ENCODE measurements at regions not wholly inside any gene's neighbourhood (a gene's known extent, or its start where the extent isn't known, plus 50 kb on each side); places are given as distances from the start of the nearest gene placed in this dataset.

DNA sequence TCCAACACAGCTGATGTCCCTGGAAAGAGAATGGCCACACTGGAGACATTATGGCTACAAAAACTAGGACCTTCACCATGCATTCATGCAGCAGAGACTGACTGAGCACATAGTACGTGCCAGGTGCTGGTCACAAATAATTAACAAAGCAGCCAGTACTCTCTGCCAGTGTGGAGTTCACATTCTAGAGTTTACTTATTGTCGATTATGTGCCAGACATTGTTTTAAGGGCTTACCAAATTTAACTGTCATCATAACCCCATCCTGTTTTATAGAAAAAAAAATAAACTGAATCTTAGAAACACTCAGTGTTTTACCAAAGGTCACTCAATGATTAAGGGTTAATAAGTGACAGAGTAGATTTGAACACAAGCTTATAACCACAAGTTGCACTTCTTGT is 143.3 kb downstream of the RRAGC start:
- no peak for DNase-seq

DNA sequence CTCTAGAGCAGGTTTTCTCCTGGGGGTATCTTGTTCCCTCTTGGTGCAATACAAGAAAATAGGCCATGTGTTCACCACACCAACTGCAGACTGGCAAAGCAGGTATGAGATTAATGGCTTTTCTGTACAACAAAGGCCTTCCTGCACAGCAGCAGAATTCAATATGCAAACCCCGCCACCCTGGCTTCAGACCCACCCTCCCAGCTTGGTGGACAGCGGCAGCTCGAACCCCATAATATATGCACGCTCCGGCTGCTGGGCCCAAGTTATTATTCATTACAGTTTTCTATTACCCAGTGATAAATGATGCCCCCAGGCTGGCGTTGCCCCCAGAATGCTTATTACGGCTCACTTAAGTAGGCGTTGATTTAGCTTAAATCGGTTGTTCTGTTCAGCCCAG is 144.2 kb downstream of the RRAGC start:
- DNase-seq = no peak

DNA sequence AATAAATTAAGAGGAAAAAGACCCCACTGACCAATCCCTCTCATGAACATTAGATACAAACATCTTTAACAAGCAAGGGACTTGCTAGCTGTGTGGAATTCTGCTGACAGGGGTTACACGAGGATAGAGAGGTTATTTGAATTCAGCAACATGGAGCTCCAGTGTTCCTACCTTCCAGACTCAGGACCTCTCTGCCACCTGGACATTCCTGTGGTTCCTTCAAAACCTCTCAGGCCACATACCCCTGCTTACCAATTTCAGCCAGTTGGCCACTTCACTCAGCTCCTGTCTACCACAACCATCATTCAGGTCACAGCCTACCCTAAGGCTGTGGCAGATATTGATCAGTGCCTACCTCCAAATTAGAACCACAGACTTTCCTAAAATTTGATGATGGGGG is 147.5 kb downstream of the RRAGC start:
- no peak for DNase-seq

DNA sequence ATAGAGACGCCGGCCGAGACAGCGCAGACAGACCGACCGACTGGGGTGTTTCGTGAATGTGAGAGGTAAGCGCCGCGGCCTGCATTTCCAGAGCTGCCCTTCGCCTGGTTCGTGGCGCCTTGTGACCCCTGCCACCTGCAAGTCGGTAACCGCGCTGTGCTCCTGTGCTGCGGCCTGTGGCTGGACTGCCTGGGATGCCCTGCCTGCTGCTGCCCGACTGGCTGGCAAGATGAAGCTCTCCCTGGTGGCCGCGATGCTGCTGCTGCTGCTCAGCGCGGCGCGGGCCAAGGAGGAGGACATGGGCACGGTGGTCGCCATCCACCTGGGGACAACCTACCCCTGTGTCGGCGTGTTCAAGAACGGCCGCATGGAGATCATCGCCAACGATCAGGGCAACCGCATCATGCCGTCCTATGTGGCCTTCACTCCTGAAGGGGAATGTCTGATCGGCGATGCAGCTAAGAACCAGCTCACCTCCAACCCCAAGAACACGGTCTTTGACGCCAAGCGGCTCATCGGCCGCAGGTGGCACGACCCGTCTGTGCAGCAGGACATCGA is 150.8 kb downstream of the RRAGC start:
- no peak for DNase-seq

DNA sequence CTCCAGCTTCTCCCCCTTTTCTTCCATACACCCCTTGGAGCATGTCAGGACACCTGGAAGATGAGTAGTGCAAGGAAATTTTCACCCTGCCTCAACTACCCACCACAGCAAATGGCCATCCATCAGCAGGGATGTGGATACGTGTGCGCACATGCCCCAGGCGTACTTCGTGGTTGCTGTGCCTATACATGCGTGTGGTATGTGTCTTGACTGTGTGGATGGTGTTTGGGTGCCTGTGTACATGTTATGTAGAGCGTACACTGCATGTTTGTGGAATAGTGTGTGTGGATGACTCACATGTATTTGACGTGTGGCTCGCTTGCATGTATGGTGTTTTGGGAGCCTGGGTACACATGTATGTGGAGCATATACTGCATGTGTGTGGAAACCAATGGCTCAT is 158.5 kb downstream of the RRAGC start:
- no peak for DNase-seq

DNA sequence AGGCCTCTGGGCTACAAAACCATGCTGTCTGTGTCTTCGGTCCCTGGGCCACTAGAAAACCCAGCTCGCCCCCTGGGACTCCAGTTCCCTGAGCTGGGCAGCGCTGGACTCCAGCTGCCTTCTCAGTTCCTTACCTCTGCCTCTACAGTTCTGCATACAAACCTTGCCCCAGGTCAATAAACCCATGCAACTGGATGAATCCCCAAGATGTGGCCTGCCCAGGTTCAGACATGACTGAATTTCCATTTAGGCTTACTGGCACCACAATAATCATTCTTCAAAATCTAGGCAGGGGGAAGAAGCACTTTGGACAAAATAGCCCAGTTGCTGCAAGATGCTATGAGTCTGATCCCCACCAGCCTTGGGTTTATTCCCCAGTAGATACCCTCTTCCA is 159.5 kb downstream of the RRAGC start:
- DNase-seq = no peak

DNA sequence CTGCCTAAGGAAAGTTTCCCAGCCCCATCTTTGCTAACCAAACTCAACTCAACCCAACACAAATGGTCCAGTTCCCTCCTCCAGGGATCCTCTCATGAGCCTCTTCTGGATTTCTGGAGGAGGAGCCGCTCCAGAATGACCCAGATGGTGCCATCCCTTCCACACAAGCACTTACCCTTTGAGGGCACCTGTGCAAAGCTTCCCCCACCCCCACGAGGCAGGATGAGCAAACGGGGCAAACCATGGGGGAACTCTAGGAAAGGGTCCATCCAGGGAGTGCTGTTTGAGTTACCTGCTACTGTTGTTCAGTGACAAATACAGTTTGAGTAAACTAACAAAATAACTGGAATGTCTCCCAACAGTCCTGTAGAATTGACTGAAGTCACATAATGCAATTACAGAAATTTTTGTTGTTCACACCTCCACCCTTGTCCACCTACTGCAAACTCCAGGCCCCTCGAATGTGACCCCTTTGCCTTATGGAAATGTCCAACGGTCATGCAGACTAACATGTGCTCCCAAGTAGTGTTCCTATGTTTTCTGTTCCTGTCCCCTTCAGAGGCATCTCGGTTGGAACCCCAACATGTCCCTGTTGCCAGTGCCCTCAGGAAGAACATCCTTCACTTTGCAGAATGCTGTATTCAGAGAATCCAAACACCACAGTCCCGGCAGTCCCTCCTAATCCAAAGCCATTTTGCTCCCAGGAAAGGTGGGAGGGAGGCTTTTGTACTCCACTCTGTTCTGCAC is 160.1 kb downstream of the RRAGC start:
- DNase-seq = no peak

DNA sequence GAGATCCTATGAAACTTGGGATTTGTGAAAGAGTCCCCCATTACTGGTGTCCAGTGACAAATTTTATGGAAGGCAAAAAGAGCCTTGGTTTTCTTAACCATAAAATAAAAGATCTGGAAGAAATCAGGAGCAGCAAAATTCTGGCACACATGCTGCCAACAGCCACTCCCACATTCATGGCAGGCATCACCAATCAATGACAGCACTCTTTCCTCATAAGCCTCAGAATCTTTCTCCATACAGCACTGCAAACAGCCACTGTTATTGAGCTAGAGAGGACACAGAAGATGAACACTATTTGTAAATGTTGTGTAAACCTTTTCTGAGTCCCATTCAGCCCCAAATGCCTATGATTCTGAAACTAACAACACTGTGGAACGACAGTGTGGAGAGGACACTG is 162.2 kb downstream of the RRAGC start:
- no peak for DNase-seq

DNA sequence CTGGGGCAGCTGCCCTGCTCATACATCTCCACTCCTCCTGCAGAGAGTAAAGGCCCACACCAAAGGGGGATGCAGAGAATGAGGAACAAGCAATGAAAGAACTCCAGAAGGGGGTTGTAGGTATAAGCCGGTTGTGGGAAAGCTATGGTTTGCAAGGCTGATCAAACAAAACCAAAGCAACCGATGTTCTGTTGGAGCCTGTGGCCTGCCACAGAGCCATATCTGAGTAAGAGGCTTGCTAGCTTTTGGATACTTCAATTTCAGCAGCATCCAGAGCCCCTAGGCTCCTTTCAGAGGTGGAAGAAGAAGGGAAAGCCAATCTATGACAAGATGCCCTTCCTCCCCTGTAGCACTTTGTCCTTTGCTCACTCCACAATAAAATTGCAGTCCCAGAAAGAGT is 163.2 kb downstream of the RRAGC start:
- no peak for DNase-seq

DNA sequence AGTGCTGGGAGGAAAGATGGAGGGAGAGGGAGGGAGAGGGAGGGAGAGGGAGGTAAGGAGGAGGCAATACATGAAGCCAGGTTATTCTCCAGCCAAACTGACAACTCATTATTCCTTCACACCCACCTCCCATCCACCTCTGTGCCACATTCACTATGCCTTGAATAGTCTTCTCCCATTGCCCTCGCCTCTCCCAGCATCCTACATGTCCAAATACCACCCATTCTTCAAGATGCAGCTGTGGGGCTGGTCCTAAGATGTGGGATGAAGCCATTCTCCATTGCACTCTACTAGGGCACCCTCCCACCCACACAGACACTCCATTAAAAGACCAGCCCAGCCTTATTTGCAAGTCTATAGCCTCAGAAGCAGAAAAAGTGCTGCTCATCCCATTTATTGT is 165.8 kb downstream of the RRAGC start:
- no peak for DNase-seq

DNA sequence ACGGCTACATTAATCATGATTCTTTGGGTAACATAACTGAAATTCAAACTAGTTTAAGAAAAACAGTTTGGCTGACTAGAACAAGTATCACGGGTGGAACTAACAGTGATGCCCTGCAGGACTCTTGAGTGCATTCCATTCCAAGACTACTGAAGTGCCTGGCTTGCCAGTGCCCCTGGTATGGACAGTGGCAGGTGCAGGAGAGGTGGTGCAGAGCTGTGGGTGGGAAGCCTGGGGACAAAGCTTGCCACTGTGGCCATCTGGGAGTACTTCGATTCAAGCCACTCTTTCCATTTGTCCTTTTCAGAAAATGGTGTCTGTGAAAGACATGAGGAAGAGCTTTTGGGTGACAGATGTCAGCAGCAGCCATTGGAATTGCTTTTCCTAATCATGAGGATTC is 166.5 kb downstream of the RRAGC start:
- DNase-seq = no peak

DNA sequence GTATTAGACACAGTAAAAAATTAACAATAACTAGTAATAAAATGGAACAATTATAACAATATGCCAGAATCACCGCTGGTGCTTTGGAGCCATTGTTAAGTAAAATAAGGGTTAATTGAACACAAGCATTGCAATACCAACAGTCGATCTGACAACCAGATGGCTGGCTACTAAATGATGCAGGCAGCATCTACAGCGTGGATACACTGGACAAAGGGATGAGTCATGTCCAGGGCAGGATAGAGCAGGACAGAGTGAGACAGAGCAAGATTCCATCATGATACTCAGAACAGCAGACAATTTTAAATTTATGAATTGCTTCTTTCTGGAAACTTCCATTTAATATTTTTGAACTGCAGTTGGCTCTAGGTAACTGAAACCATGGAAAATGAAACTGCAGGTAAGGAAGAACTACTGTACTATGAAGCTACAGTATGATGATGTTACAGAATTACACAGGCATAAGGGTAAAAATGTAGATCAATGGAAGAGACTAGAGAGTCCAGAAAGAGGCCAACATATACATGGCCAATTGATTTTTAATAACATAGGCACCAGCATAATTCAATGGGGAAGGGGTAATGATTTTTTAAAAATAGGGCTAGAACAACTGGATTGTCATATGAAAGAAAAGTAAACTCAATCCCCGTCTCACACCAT is 168.7 kb downstream of the RRAGC start:
- no peak for DNase-seq

DNA sequence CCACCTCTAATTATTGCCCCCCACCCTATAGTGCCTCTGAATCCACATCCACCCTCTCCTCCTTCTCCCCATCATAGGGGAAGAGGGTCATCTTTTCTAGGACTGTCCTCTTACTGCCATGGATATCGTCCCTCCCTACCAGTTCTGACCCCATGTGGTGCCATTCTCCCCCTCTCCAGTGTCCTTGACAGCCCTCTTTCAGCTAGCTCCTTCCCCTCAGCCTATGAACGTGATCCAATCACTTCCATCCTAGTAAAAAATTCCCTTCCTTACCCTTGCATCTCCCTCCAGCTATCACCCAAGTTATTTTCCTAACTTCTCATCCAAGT is 172.7 kb downstream of the RRAGC start:
- DNase-seq = no peak

DNA sequence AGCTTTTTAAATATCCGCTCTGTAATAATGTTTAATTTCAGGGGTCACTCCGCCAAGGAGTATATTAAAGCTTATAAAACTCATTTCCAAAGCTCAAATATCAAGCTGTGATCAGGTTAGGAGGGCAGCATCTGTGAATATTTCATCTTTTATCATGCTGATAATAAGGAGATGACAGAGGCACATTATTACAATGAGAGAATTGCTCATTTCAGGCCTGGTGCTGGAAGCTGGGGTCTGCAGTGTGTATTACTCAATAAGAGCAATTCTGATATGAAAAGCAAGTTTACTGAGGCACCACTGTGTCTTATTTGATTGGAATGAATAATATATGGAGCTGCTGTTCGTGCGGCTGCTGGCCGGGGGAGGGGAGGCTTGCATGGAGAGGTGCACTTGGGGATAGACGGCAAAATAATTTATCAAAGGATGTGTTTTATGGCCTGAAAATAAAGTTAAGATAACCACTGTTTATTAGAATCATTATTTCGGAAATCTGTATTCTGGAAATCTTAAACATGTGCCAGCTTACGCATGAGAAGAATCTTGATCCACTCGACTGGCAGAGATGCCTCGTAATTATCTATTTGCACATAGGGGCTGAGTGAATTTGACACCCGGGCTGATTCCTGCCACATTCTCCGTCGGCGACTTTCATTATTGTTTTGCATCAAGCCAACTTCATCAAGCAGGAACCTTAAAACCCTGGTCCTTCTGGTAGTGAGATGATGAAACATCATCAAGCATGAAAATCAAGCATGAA is 173.2 kb downstream of the RRAGC start:
- no peak for DNase-seq

DNA sequence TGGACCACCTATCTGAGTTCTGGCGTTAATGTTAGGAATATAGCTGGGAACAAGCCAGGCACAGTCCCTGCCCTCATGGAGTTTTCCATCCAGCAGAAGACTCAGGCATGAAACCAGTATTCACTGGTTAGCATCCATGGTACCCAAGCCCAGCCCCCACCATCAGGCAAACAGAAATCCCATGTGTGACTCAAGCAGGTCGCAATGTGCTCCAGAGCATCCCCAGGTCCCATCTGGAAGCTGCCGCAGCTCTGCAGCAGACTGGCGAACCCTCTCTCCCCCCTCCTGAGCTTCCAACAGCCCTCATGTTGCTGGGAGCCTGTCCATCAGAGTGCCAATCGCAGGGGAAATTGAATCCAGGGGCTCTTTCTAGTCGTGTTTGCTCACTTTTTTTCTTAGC is 174.2 kb downstream of the RRAGC start:
- no peak for DNase-seq

DNA sequence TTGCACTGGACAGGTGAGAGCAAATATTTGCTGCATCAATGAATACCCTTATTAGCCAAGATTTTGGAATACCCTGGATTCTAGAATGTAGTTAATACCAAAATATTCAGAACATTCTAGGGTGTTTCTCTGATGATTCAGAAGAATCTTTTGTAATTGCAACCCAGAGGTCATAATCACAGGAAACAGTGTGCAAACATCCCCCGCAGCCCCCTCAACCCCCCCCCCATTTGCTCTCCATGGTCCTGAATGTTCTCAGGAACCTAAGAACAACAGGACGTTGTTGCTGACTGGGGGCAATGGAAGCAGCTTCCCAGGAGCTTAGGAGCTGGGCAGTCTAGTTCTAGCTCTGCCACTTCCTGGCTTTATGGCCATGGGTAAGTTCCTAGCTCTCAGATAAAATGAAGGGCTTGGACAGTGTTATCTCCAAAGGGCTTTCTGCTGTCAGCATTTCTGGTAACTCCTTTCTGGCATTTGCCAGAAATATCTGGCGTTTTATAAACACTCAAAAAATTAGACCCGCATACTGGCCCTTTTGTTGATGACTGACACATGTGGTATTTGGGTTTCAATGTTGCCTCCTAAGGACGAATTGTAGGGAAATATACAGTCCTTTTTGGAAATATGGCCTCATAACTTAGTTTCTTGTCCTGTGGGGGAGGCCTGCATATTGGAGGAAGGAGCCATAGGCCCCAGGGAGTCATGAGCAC is 178.6 kb downstream of the RRAGC start:
- no peak for DNase-seq

DNA sequence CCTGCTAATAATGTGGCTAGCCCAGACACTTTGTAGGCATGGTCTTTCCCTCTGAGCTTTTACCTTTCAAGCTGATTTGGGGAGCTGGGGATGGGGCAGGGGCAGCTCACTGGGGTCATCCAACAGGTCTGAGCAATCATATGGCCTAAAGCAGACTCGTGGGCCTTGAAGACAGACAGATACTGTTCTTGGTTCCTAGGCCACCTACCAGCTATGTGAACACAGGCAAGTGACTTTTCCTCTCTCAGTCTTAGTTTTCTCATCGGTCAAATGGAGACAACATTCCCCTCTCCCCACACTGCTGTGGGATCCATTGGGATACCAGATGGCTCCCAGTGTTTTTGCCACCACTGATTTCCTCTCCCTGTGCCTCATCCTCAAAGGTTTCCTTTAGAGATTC is 181.8 kb downstream of the RRAGC start:
- DNase-seq = no peak

DNA sequence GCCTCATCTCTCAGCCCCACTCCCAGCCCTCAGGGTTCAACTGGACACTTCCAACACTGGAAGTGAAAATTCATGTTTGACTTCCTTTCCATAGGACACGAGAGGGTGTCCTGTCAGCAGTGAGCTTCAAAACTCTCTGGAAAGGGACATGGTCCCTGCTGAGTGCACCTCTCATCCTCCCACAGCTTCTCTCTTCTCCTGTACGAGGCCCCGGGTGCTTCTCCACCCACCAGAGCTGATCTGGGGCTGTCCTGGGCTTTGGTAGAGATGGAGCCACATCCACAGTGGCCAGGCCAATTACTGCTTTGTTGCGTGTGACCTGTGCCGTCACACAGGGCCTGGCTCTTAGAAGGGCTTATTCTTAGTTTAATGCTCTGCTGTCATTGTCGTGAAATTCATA is 182.3 kb downstream of the RRAGC start:
- DNase-seq = no peak

DNA sequence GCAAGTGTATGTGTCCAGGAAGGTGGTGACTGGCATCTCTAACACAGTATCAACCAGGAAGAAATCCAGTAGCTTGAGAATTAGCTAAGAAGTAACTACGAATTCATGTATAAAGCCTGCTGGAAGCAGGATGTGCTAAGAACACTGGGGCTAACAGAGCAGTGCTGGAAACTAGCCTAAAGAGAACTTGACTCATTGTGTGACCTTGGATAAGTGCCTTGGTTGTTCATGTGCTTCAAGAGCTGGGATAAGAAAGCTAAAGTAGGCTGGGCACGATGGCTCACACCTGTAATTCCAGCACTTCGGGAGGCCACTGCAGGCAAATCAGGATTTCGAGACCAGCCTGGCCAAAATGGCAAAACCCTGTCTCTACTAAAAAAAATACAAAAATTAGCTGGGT is 186.9 kb downstream of the RRAGC start:
- DNase-seq = no peak

DNA sequence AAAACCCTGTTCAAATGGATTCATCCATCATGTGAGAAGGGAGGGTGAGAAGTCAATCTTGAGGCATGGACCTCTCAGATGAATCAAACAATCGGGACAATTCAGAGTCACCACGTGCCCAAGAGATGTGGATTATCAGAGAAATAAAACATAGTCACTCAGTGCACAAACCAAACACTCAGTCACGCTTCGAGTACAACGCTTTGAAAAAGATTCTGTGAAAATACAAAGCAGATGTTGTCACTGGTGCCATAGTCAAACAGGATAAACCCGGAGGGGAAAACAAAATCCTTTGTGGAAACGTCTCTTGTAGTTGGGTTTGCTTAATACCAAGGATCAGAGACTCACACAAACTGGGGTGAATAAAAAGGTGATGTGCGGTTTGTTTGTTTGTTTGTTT is 188.4 kb downstream of the RRAGC start:
- DNase-seq = no peak

DNA sequence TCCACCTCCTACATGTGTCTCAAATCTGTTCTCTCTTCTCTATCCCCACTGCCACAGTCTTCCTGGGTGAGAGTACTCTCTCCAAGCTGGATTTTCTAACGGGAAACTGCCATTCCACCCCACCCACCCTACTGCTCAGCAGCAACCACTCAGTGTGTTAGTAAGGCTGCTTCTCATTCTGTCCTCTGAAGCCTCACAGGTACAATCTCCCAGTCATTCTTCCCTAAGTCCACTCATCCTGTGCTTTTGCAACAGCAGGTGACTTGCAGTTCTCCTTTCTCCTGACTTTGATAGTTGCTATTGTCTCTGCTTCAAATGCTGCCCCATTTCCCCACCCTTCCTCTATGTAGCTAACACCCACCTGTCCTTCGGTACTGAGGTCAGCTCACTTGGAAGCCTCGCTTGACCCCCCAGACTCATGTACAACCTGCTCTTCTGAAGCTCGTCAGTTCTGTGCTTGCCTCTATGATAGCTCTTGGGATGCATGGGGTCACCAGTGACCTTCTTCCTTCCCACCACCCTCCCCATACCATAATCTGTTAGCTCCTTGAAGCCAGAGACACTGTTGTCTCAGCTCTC is 188.9 kb downstream of the RRAGC start:
- DNase-seq = no peak

DNA sequence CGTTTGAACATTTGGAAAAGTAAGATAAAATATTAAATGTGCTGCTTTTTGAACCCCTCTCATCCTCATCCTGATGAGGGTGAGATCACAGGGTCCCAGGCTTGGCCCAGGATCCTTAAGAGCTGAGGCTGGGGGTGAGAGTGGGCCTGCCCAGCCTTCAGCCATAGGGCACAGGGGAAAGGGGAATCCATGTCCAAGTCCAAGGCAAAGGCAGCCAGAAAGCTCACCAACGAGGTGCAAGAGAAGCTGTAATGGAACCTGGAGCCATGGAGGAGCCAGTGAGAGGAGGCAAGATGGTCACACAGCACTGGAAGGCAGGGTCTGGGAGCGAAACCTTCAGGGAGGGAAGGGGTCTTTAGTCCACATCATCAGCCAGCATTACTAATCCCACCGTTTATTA is 191.9 kb downstream of the RRAGC start:
- DNase-seq = no peak

DNA sequence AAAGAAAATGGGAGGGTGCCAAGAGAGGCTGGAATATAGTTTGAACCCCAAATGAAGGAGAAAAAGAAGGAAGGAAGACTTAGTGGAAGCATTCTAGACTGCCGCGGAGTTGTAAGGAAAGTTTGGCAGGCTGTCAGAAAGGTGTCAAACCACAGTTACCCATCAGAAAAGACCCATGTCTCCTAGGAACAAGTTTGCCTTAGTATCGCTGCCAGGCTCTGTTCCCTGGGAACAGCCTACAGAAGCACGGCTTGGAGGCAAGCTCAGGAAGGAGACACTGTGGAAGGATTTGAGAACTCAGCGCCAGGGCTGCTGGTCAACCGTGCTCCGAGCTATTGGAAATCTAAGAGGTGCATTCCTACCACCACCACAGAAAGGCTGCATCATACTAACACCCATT is 197.4 kb downstream of the RRAGC start:
- DNase-seq = no peak
